VCaP (cell line): ENCODE measurements at regions not wholly inside any gene's neighbourhood (a gene's known extent, or its start where the extent isn't known, plus 50 kb on each side); places are given as distances from the start of the nearest gene placed in this dataset.

Experiments used
- H3K27ac ChIP-seq: fragments of 450-650 bp; 2 replicates; pipeline ENCODE4 v1.5.1; 2017
- CTCF ChIP-seq: fragments of 450-650 bp; conservative IDR thresholded peaks from 2 replicates; pipeline ENCODE4 v1.5.1; 2017; ENCODE audit warnings: mild to moderate bottlenecking, moderate library complexity

- no peak overlapping the region for H3K27ac ChIP-seq
- no peak for TF ChIP-seq CTCF
Measured at GRCh38 chr13:34421858-34422475, 520.1 kb upstream of the NBEA start.

- H3K27ac ChIP-seq, result no peak overlapping the region
- TF ChIP-seq CTCF, result no peak
Measured at GRCh38 chr13:34422956-34423355, 519.1 kb upstream of the NBEA start.

DNA sequence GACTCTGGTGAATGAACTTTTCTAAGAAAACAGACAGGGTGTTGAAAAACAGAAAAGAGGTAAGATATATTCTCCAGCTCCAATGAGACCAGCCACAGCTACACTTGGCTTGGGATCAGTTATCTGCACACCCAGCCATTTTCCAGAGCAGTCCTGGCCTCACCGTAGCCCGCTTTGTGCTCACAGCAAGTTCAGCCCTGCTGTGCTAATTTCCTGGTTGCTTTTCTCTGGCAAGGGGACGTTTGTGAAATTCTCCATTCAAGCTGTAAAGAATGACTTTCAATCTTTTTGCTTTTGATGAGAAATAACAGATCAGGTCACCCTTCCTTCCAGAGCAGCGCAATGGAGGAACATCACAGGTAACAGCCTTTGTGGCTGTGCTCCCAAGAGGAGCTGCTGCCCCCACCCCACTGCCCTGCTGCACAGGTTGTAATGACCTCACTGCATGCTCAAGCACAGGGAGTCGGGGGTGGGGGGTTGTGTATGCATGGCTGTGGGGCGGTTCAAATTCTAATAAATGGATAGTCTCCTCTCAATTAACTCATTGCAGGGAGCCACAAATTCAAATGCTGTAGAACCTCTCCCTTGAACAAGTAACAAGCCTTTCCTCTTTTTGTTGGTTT, 516.6 kb upstream of the NBEA start:
- no peak overlapping the region for H3K27ac ChIP-seq
- no peak for TF ChIP-seq CTCF

DNA sequence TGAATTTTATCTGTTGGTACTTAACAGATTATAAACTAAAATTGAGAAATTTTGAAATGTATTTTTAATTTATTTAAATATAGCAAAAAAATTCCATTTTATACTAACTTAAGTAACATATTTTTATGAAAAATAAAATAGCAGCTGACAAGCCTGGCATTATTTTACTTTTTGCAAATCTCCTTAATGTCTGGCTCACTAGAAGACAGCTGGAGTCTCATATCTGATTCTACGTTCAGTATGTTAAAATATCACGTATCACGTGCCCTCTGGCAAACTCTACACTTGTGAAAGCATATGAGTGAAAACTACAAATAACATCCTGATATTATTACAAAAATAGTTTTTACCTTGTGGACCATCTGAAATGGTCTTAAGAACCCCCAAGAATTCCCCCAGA, 513.2 kb upstream of the NBEA start:
- no peak overlapping the region for H3K27ac ChIP-seq

DNA sequence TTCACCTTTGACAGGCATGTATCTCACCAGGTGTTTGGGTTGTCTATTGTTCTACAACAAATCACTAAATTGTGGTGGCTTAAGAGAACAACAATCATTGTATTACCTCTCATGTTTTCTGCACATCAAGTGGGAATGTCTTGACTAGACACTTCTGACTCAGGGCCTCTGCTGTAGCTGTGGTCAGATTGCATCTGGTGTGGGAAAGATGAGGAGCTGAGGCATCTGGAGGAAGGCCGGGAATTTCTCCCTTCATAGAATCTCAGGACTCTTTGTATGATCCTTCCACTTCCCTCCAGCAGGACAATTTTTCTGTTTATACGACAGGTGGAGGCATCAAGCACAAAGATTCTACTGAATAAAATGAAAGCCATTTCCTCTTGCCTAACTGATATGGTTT, 511.8 kb upstream of the NBEA start:
- H3K27ac ChIP-seq, result no peak overlapping the region

More for the DNA sequence above, 513.2 kb upstream of the NBEA start:
- TF ChIP-seq CTCF, result no peak

GRCh38 chr13:34431827-34432581, 510.1 kb upstream of the NBEA start:
- TF ChIP-seq CTCF, result no peak

More for the DNA sequence above, 511.8 kb upstream of the NBEA start:
- TF ChIP-seq CTCF, result no peak

GRCh38 chr13:34435338-34435737, 506.7 kb upstream of the NBEA start:
- no peak overlapping the region for H3K27ac ChIP-seq
- no peak for TF ChIP-seq CTCF

More at GRCh38 chr13:34431827-34432581, 510.1 kb upstream of the NBEA start:
- H3K27ac ChIP-seq, result no peak overlapping the region
